ENCODE measurements at regions not wholly inside any gene's neighbourhood (a gene's known extent, or its start where the extent isn't known, plus 50 kb on each side); places are given as distances from the start of the nearest gene placed in this dataset.
"Not testable (repeated sequence)": the region's sequence is repeated elsewhere in the genome, so short reads cannot be mapped to it uniquely, and the experiment has no call there.

GRCh38 chr2:56510610-56511009 lies 326.8 kb downstream of the CCDC85A start:
- DNase-seq (ENCODE audit: low spot score), result no peak

GRCh38 chr2:56515399-56515798 lies 331.6 kb downstream of the CCDC85A start:
- DNase-seq (ENCODE audit: low spot score), result no peak

GRCh38 chr2:56519806-56520205 lies 336.0 kb downstream of the CCDC85A start:
- no peak for DNase-seq (ENCODE audit: low spot score)

- no peak for DNase-seq (ENCODE audit: low spot score)
Observed at GRCh38 chr2:56522605-56523089, 338.9 kb downstream of the CCDC85A start.

GRCh38 chr2:56523816-56524215 lies 340.0 kb downstream of the CCDC85A start:
- DNase-seq (ENCODE audit: low spot score), result no peak

GRCh38 chr2:56531668-56532420 lies 348.1 kb downstream of the CCDC85A start:
- DNase-seq (ENCODE audit: low spot score), result no peak

GRCh38 chr2:56534321-56534720 lies 350.5 kb downstream of the CCDC85A start:
- DNase-seq (ENCODE audit: low spot score), result no peak

- DNase-seq (ENCODE audit: low spot score), result no peak
Observed at GRCh38 chr2:56537756-56538155, 354.0 kb downstream of the CCDC85A start.

GRCh38 chr2:56539618-56540017 lies 355.8 kb downstream of the CCDC85A start:
- DNase-seq (ENCODE audit: low spot score), result no peak

GRCh38 chr2:56540467-56540866 lies 356.7 kb downstream of the CCDC85A start:
- no peak for DNase-seq (ENCODE audit: low spot score)

GRCh38 chr2:56540916-56541315 lies 357.1 kb downstream of the CCDC85A start:
- no peak for DNase-seq (ENCODE audit: low spot score)

- no peak for DNase-seq (ENCODE audit: low spot score)
Observed at GRCh38 chr2:56542213-56542612, 358.4 kb downstream of the CCDC85A start.

GRCh38 chr2:56565143-56565542 lies 381.4 kb downstream of the CCDC85A start:
- DNase-seq (ENCODE audit: low spot score), result no peak

- DNase-seq (ENCODE audit: low spot score), result no peak
Observed at GRCh38 chr2:56571074-56571473, 387.3 kb downstream of the CCDC85A start.

GRCh38 chr2:56576001-56576400 lies 392.2 kb downstream of the CCDC85A start:
- DNase-seq (ENCODE audit: low spot score), result no peak

- no peak for DNase-seq (ENCODE audit: low spot score)
Observed at GRCh38 chr2:56580242-56580641, 396.5 kb downstream of the CCDC85A start.

GRCh38 chr2:56582570-56582969 lies 398.8 kb downstream of the CCDC85A start:
- no peak for DNase-seq (ENCODE audit: low spot score)

GRCh38 chr2:56583796-56584315 lies 400.1 kb downstream of the CCDC85A start:
- no peak for DNase-seq (ENCODE audit: low spot score)

- DNase-seq (ENCODE audit: low spot score), result no peak
Observed at GRCh38 chr2:56587456-56587855, 403.7 kb downstream of the CCDC85A start.

- DNase-seq (ENCODE audit: low spot score), result no peak
Observed at GRCh38 chr2:56589194-56589593, 405.4 kb downstream of the CCDC85A start.

- no peak for DNase-seq (ENCODE audit: low spot score)
Observed at GRCh38 chr2:56589835-56590234, 406.0 kb downstream of the CCDC85A start.

GRCh38 chr2:56590611-56591010 lies 406.8 kb downstream of the CCDC85A start:
- DNase-seq (ENCODE audit: low spot score), result no peak

- not testable (repeated sequence) for DNase-seq (ENCODE audit: low spot score)
Observed at GRCh38 chr2:56606086-56606485, 422.3 kb downstream of the CCDC85A start.

- no peak for DNase-seq (ENCODE audit: low spot score)
Observed at GRCh38 chr2:56613254-56613653, 429.5 kb downstream of the CCDC85A start.
